ENCODE measurements at regions not wholly inside any gene's neighbourhood (a gene's known extent, or its start where the extent isn't known, plus 50 kb on each side); places are given as distances from the start of the nearest gene placed in this dataset.
"Not testable (repeated sequence)": the region's sequence is repeated elsewhere in the genome, so short reads cannot be mapped to it uniquely, and the experiment has no call there.

GRCh38 chr15:28789401-28790114 lies 58.9 kb downstream of the GOLGA6L7 start:
- DNase-seq, result peak; percentile 24

GRCh38 chr15:28788649-28789400 lies 59.6 kb downstream of the GOLGA6L7 start:
- DNase-seq, result not testable (repeated sequence)

GRCh38 chr15:28788176-28788575 lies 60.3 kb downstream of the GOLGA6L7 start:
- not testable (repeated sequence) for DNase-seq

GRCh38 chr15:28786521-28786920 lies 61.9 kb downstream of the GOLGA6L7 start:
- DNase-seq, result no peak

- DNase-seq, result not testable (repeated sequence)
These were observed 63.9 kb downstream of the GOLGA6L7 start for GRCh38 chr15:28784347-28785163.

GRCh38 chr15:28783873-28784272 lies 64.6 kb downstream of the GOLGA6L7 start:
- no peak for DNase-seq

- no peak for DNase-seq
These were observed 65.0 kb downstream of the GOLGA6L7 start for GRCh38 chr15:28783466-28783865.

GRCh38 chr15:28778397-28778796 lies 66.2 kb upstream of the GOLGA8M start:
- not testable (repeated sequence) for DNase-seq

- not testable (repeated sequence) for DNase-seq
These were observed 60.6 kb upstream of the GOLGA8M start for GRCh38 chr15:28772857-28773256.

All from stimulated activated CD4-positive, alpha-beta T cell treated with anti-CD3 and anti-CD28 coated beads, Interleukin-15, amount 100 ng/mL, for 24 hours (primary cell).